Fibroblast of skin of right biceps (primary cell): ENCODE measurements at regions not wholly inside any gene's neighbourhood (a gene's known extent, or its start where the extent isn't known, plus 50 kb on each side); places are given as distances from the start of the nearest gene placed in this dataset.
A peak's percentile ranks its signal among the peaks of the same experiment; 100 is the strongest.

Source experiments
- DNase-seq: peaks from one replicate; pipeline ENCODE4 v3.0.0-alpha.2; 2013

DNA sequence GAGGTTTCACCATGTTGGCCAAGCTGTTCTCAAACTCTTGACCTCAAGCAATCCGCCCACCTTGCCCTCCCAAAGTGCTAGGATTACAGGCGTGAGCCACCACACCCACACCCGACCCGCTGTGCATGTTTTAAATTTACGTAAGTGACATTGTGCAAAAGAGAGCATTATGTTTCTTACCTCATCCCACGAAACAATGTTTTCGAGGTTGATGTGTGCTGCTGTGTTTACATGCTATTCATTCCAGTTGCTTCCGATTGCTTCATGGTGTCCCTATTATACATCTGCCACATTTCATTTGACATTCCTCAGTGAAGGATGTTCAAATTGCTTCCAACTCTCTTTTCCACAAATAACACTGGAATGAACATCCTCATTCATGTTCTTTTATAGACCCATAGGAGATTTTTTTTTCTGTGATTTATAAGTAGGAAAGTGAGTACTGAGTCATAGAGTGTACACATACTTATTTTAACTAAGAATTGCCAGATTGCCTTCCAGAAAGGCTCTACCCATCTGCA lies 403.9 kb upstream of the JARID2 start:
- peak; percentile 98 for DNase-seq

DNA sequence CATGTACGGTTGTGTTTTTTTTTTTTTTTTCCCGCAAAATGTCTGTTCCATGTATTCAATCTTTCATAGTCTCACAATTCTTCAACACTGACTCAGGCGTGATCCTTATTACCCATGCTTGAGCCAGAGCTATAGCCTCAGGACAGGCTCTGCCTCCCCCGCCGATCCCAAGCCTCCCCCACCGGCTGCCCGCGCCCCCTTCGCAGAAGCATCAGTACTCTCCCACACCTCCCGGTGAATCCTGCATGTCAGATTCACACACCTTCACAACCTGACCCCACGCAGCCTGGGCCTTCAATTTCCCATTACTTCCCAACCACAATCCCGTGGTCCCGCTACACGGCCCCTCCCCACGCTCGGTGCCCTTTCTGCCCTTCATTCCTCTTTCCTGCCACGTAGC lies 401.5 kb upstream of the JARID2 start:
- DNase-seq: no peak

DNA sequence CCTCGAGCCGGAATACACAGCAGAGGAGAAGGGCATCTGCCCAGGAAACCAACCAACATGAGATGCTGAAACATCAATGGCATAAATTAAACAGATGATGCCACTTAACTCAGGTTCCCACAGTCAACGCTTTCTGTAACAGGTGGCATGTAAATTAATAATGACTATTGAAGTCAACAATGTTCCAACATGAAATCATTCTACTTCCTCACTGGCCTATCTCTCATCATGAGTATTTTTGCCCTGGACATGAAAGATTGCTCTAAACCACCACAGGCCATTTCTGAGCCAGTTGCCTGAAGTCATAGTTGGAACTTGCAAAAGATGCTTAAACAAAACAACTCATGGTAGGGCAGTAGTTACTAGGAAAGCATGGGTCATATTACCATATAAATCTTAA lies 397.9 kb upstream of the JARID2 start:
- no peak for DNase-seq

DNA sequence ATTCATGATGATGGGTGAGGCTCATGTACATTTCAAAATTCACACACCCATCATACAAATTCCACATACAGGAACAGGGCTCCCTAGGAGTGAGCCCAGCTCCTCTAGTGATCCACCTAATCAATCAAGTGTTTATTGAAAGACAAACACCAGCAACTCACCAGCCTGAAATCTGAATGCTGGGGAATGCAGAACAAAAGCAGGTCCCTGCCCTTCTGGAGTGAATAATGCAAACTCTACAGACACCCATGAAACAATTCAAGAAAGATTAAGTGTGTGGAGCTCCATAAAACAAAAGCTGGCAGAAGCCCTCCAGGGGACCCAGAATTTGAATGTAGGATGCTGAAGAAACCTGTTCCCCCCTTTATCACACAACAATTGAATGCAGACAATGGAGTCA lies 396.7 kb upstream of the JARID2 start:
- DNase-seq: no peak

DNA sequence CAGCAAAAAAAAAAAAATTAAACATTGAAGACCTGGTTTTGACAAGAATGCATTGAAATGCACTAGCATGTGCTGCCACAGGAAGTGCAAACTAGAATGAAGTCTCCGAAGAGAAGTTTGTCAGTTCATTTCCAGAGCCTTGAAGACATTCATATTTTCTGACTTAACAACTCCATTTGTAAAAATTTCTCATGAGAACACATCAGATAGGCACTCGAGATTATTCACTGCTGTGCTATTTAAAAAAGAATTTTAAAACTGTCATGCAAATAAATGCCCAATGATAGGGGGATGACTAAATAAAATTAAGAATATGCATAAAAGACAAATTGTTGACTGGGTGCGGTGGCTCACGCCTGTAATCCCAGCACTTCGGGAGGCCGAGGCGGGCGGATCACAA lies 394.6 kb upstream of the JARID2 start:
- peak; percentile 61 for DNase-seq

DNA sequence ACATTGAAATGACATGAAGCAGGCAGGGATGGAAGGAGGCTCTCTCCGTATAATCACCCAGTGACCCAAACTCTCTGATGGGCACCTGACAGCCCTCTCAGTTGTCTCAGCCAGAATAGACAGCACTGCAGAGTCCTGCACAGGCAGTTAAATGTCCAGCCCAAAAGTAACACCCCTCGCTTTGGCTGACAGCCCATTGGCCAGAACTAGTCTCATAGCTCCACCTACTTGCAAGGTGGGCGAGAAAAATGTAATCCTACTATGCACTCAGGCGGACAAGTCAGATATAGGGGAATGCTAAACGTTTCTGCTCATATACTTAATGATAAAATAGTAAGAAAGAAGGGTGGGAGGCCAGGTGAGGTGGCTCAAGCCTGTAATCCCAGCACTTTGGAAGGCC lies 393.5 kb upstream of the JARID2 start:
- DNase-seq: no peak

DNA sequence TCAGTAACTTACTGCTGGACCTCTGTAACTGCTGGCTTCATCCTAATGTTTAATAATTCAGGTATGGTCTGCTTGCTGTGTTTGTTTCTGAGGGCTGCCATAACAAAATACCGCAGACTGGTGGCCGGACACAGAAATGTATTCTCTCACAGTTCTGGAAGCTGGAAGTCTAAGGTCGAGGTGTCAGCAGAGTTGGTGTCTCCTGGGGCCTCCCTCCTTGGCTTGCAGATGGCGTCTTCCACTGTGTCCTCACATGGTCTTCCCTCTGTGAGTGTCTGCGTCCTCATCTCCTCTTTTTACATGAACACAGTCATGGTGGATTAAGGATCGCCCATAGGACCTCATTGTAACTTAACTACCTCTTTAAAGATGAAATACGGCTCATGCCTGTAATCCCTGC lies 389.7 kb upstream of the JARID2 start:
- no peak for DNase-seq

DNA sequence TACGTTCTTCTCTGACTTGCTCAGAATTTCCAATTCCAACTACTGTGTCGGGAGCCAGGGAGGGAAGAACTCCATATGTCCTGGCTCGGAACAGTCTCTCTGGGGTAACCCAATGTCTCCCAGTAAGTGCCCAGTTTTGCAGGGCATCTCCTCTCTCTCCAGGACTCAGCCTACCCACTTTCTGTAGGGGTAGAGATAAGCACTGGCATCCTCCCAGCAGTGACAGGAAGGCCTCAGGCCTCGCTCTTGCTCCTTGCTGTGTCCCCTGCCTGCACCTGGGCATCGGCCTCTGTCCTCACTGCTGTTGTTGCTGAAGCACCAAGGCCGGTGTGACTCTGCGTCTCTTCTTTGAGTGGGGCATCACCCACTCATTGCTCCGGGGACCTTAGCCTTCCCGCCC lies 388.9 kb upstream of the JARID2 start:
- no peak for DNase-seq

DNA sequence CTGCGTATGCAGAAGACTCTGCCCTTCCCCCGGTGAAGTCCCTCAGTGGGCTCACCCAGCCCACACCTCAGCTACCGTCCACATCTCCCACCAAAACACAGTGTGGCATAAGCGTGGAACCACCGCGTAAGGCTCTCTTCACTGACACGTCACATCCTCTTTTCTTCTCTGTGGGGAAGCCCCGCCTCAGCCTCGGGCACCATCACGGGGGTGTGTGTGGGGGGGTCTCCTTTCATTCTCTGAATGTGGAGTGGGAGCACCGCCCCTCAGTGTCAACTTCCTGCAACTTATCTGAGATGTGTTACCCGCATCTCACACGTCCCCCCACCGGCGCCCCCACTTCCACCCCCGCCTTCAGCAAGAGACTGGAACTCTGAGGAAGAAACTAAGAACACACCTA lies 388.4 kb upstream of the JARID2 start:
- no peak for DNase-seq

DNA sequence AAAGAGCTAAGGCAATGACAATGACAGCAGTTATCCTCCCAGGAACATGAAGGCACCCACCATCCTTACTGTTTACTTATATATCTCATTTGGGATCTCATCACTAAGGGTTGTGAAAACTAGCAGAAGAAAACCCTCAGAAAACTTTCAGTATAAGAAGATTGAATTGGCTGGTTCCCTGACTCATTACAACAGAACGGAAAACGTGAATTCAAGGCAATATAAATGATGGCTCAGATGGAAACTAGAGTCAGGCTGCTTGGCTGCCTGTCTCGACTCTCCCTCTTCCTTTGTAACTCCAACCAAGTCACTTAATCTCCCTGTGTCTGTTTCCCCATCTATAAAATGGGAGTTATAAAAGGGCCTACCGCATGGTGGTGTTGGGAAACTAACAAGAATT lies 387.1 kb upstream of the JARID2 start:
- DNase-seq: no peak

DNA sequence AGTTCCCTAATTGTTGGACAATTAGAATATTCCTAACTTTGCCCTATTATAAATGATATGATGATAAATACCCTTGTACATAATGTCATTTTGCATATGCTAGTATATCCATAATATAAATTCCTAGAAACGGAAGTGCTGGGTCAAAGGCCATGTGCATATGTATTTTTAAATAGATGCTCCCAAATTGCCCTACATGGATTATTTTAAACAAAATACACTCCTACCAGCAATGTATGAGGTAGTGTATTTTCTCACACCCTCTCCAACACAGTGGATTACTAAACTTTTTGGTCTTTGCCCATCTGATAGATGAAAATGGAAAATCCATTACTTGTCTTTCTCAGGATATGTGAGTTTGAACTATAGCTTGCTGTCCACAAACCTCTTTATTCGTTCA lies 385.1 kb upstream of the JARID2 start:
- DNase-seq: no peak

DNA sequence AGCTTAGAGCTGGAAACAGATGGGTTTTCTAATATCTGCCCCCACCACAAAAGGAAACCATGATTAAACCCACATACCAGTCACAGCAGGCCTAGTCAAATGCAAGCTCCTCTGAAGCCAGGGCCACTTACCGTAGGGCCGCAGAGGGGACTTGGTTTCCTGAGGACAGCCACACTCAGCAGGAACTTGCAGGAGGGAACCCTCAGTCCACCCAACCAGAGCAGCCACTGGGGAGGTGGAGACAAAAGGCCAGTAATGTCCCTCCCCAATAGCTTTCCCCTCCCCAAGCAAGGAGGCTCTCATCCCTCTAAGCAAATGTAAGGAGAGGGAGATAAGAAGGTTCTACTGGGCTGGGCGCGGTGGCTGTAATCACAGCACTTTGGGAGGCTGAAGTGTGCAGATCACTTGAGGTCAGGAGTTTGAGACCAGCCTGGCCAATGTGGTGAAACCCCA lies 384.4 kb upstream of the JARID2 start:
- DNase-seq: no peak

DNA sequence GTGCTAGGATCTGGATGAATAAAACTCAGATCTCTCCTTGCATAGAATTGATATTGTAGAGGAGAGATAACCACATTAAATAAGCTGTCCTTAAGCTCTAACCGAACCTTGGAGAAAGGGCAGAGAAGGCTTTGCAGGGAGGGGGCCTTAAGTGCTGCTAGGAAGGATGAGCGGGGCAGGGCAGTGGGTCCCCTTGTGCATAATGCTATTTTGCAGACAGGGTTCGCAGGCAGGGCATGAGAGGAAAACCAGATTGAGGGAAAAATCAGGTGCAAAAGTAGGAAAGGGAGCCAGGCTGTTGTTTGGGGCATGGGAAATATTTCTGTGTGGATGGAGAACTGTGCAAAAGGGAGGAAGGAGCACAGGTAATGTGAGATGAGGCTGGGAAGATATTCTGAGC lies 383.0 kb upstream of the JARID2 start:
- no peak for DNase-seq

DNA sequence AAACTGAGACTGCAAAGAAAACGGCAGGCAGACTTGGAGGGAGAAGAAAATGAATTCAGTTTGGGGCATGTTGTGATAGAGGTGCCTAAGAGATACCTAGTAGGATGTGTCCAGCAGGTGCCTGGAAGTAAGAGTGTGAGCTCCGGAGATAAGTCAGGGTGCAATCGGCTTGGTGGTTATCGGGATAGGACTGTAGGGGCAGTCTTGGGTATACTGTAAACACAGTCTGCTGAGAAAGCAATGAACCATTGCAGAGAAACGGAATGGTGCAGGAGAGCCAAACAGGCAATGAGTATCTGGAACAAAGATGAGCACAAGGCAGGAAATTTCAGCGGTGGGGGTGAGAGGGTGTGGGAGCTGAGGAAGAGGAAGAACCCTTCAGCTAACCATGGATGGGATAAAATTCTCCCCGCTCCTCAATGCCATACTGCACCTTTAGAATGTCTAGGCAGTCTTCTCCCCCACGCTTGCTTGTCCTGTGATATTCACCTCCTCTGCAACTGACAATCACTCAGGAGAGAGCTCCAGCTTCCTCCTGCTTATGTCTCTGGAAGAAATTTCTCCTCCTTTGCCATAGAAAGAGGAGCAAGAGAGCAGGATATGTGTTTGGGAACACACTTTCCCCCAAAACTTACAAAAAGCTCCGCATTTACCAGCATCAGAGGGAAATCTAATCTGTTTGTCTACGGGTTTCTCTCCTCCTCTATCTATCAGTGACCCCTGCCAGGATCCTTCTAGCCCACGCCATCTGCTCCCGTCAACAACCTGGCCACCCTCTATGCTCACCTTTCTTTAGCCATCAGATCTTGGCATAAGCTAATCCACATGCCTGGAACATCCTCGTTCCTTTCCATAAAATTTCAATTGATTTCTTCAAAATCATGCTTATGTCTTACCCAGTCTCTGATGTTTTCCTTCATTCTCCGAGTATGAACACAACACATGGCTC lies 381.7 kb upstream of the JARID2 start:
- DNase-seq: no peak

DNA sequence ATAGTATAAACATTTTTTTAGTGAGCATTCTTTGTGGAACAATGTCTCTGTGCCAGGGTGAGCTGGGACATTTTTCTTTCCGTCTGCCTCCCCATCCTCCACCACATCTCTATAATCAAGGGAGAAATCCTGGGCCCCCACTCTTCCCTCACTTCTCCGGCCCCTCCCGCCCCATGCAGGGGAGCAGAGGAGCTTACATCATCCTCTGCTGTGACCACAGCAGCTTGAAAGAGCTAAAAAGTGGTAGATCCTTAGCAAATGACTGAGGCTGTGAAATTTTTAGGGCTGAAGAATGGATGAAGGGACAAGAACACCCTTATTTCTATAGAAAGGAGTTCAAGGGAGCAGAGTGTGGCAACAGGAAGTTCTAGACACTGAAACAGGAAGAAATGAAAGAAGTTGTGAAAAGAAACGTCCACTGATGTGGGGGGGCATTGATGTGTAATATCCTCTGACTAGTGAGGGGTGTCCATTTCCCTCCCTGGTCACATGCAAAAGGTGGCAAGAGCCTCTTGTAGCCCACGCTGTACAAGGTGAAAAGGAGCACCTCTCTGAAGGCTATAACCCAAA lies 380.3 kb upstream of the JARID2 start:
- DNase-seq: peak; percentile 50

DNA sequence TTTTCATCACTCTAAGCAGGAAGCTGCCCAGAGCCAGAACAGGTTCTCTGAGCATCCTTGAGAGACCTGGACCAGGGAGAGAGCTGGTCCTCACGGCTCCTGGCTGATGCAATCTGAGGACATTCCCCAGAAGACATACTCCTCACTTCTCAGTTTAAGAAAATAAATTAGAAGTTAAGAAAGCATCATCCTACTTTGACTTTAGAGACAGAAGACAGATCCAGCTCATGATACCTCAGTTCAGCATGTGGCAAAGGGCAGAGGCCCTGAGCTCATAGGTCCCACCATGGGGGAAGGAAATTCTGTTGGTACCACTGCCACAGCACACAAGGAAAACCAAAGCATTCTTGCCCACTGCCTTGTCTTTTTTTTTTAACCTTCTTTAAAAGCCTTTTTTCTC lies 378.1 kb upstream of the JARID2 start:
- DNase-seq: peak; percentile 21

DNA sequence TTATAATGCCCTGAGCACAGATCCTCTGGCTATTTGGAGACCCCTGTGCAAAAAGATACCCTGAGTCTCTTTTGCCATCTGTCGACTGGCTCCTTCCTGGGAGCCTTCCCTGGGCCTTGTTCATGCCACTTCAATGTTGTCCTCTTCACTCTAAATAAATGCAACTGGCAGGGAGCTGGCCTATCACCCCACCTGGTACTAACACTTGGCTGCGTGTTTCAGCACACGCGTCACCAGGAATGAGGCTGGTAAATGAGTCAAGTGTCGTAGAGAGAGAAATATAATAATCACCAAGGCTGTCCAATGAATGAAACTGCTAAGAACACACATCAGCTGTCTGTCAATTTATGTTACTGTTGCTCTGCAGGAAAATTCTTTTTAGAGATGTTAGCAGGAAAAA lies 374.6 kb upstream of the JARID2 start:
- no peak for DNase-seq

DNA sequence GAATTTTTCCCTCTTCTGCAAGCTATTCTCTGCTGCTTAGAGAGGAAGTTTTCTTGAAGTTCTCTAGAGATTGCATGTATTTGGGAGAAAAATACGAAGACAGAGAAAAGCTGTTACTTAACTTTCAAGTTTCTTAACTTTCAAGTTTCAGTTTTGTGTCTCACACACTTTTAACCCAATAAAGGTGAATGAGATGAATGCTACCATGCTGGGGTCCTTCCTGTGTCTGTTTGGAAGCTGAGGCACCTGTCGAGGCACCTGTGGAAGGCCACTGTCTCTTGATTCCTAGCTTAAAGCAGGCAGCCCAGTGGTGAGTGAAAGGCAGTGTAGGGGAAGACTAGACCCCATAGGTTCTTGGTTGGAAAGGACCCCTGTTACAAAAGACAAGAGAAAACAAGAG lies 372.8 kb upstream of the JARID2 start:
- no peak for DNase-seq

DNA sequence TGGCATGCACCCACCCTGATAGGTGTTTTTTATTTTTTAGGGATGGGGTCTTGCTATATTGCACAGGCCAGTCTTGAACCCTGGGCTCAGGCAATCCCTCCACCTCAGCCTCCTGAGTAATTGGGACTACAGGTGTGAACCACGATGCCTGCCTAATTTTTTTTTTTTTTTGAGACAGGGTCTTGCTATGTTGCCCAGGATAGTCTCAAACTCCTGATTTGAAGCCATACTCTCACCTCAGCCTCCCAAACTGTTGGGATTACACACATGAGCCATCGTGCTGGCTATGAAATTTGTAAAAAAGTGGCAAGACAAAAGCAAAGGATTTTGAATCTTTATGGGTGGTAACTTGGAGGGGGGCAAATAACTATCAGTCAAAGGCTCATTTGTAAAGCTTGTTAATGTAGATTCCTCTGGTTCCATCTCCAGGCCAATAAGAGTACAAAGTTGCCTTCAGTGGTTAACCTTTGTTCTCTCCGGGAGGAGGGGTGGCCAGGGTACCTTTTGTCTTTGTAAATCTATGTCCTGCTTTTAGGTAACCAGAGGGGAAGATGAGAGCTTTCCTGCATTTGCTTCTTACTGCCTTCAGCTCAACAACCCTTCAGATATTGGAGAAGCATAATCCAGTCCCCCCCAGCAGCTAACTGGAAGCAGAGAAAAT lies 372.0 kb upstream of the JARID2 start:
- DNase-seq: no peak

DNA sequence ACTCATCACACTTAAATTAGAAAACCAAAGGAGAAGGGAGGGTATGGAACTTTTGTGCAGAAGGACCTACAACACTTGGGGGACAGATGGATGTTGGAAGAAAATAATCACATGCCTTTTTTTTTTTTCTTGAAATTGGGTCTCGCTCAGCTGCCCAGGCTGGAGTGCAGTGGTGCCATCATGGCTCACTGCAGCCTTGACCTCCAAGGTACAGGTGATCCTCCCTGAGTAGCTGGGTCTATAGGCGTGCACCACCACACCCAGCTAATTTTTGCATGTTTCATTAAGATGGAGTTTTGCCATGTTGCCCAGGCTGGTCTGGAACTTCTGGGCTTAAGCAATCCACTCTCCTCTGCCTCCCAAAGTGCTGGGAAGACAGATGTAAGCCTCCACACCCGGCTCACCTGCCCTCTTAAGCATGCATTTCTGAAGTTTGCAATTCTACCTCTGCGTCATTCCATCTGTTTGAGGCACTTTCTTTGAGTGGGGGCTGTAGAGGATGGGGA lies 370.8 kb upstream of the JARID2 start:
- no peak for DNase-seq

DNA sequence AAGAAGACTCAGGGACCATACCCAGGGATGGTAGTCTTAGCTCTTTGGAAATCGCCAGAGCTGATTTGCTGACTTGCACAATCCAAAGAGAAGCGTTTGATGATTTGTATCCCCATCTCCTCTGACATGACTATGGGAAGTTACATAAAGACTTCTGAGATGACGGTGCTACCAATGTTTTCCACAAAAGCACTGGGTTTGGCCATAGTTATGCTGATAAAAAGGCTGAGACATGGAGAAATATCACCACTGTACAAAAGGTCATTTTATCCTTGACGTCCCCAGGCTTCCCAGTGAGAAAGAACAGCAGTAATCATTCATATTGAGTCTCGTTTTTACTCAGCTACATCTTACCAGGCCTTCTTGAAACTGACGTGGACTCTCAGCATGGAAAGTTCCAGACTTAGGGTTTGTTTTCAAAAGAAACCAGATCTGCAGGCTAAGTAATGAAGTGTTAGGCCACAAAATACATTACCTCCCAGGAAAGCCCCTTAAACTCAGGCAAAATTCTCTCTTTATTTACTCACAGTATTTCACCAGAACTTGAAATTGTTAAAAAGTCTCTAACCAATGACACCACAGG lies 370.3 kb upstream of the JARID2 start:
- no peak for DNase-seq

DNA sequence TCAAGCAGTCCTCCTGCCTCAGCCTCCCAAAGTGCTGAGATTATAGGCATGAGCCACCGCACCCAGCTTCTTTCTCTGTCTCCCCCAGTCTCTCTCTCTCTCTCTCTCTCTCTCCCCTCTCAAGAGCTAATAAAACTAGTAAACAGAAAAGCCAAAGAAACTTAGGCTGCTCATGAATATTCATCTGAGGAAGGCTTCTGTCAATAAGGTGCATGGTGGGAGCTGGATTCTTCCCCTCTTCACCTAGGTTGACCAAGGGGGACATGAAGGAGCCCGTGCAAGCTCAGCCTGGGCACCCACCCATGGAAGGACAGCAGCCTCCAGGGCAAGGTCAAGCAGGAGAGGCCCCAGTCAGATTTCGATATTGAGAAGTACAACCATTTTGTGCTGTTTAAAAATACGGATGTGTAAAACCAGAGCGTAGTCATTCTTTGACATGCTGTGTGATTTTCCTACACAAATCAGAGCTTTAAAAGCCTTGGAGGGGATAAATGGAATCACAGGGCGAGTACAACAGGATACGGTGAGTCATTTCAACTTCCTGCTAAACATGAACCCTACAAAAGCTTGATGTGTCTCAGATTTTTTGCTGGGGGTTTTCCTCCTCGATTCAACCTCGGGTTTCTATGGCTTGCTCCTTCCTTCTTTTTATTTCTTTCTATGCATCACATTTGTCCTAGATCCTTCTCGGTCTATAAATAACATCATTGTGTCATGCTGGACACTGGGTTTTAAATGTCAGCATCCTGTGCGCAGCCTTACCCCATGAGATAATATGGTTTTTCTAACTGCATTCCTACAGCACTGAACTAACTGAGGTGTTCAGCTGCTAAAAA lies 368.9 kb upstream of the JARID2 start:
- peak; percentile 90 for DNase-seq
